ENCODE measurements at regions not wholly inside any gene's neighbourhood (a gene's known extent, or its start where the extent isn't known, plus 50 kb on each side); places are given as distances from the start of the nearest gene placed in this dataset.

DNA sequence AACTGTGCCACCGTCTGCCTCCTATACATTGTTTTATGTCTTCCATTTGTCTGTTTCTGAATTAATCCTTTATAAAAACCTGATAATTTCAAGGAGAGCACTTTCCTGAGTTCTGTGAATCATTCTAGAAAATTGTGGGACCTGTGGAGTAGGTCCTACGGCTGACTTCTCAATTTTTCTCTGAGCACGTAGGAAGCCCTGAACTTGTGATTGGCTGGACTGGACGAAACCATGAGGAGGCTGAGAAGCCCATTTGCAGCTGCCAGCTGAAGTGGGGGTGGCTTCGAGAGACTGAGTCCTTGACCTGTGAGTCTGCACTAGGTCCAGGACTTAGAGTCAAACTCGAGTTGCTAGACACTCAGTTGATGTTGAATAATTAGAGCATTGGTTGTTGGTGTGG lies 277.1 kb upstream of the NCAM2 start:
- no peak for DNase-seq

DNA sequence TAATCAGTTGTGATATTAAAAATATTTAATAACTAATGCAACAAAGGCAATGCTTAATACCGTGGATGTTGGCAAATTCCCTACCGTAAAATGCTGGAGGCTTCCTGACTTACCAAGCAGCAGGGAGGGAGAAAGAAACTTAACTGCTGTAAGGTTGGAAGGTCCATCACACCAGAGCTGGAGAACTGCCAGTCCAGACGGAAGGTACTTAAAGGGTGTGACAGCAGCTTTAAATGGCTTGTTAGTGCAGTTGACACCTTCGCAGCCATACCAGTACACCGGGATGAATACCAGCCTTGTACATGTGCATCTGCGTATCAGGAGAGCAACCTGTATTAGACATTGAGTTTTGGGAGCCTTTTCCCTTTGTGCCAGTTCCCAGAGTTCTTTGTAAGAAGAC lies 269.5 kb upstream of the NCAM2 start:
- DNase-seq: no peak

DNA sequence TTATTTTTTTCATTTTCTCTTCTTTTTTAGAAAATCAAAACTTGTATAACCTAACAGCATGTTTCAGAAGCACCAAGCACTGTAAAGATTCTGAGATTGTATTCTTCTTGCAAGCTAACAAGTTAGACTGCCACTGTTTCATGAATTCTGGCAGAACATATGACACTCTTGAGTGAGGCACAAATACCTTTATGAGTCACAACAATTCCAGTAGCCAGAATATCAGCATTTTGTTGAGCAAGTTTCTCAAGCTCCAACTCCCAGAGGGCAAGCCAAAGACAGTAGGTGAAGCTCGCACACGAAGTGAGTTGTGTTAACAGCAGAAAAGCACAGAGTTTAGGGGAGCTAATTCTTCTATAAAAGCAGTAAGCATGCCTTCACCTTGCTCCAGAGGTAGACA lies 268.8 kb upstream of the NCAM2 start:
- DNase-seq: no peak

DNA sequence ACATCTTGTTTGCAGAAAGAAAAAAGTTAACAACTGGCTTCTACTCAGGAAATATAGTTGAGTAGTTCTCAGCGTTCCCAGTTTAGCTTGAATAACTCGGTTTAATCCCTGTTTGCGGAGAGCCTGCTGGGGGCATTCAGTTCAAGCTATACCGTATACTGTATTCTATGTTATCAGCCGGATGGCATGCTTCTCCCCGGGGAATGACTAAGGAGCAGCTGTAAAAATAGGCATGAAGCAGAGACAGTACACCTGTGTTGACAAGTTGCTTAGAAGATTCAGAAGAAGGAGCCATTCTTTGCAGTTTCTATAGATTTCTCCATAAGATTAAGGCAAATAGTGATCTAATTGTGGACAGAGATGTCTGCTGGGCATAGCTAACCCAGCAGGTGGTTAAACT lies 267.8 kb upstream of the NCAM2 start:
- no peak for DNase-seq

DNA sequence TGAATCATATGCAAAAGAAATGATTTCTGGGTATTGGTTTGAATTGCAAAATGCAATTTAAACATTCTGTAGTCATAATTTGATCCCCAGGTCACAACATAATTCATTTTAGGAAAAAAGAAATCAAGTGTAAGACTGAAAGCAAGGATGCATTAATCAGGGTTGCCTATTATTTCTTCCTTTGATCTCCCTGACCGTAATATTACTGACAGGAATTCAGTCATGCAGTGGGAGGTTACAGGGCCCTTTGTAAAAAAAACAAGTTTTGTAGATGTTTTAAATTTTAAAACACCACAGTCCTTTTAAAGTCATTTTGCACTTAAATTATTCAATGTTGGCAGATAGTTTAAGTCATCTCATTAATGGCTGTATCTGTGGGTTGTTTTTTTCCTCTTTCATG lies 263.0 kb upstream of the NCAM2 start:
- DNase-seq: no peak

DNA sequence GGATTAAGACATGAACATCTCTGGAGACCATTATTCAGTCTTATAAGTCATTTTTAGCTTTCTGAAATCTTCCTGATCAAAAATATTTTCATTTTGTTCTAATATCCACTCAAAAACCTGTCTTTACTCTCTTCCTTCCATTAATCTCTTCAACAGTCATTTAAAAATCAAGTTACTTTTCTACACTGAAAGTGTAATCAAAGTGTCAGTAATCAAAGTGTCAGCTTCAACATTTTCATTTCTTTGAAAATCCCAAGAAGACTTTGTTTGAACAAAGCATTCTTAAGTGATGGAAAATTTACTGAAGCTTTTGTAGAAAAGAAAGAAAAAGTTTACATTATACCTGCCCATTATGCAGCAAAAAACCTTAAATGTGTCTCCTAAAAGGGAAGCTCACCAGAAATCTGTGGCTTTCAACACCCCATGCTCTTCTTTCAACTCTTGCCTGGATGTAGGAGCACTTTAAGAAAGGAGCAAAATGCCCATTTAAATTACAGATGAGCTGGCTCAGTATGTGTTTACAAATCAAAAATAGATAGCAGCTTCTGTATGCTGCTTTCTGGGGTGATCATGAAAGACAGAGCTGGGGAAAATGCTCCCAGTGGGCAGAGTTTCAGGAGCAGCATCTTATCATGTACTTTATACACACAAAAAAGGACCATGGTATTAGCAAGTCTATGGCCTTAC lies 260.8 kb upstream of the NCAM2 start:
- DNase-seq: no peak

DNA sequence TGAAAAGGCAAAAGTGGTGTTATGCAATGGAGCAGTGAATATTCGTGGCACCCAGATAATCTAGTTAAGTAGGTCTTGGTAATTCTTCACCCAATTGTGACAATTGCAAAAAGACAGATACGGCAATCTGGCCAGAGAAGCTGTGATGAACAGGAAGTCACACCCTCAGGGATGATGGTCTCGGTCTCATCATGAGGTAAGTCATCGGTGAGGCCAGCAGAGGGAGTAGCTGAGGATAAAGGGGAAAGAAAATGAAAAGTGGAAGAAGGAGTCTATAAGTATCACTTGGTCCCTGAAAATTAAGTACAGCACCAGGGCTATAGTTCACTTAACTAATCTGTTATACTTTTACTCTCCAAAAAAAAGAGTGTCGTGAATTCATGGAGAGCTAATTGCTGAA lies 258.8 kb upstream of the NCAM2 start:
- DNase-seq: no peak

DNA sequence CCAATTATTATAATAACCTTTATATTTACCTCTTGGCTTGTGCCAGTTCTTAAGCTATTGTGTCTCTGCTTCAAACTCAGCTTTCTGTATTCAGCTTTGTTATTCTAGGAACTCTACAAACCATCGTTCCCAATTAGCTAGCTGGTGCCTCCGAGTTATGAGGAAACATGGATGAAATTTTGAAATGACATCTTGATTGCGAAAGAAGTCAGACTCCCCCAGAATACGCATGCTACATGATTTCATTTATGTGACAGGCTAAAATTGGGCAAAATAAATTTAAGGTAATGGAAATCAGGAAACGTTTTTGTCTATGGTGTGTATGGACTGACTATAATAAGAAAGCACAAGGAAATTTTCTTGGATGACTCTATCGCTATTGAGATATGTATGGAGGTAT lies 256.8 kb upstream of the NCAM2 start:
- DNase-seq: no peak

DNA sequence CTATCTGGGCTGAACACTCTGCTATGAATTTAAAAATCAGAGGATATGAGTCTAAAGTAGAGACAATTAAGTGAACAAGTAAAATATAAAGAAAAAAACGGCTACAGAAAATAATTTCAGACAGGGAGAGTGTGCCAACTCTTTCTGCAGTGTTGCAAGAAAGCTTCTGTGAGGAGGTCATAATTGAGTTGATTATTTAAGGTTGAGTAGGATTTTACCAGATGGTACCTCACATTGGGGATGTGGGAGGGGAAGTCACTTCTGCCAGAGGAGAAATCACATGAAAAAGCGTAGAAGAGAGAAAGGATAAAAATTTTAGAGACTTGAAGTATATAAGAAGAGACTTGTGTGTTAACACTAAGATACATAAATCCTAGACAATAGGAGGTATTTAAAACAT lies 238.0 kb upstream of the NCAM2 start:
- DNase-seq: no peak

DNA sequence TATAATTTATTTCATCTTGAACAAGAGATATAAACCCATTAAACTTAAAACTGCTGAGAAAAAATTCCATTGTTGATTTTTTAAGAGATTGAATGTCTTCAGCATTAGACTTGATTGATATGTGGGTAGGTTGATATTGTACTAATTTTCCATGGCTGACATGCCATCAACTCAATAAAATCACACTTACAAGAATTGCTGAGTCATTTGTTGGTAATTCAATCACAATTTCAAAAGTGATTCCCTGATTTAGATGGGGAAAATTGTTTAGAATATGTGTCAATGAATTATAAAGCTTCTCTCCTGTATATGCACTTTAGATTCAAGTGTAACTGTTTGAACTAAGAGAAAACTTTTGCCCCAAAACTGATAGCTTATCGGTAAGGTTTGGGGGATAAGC lies 223.5 kb upstream of the NCAM2 start:
- no peak for DNase-seq

DNA sequence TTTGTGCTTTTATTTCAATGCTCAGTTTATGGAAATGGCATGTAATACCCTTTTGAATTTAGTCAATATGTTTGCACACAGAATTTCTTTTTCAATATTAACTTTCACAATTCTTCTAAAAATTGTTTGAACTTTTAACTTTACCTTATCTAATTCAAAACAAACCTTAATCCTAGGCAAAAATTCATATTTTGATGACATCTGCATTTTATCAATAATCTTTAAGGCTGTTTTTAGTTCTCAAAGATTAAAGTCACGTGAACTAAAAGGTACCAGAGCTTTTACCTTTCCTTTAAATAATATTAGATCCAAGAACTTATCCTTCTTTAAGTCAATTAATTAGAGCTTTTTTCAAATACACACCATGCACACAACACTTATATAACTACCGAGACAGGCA lies 218.9 kb upstream of the NCAM2 start:
- no peak for DNase-seq

DNA sequence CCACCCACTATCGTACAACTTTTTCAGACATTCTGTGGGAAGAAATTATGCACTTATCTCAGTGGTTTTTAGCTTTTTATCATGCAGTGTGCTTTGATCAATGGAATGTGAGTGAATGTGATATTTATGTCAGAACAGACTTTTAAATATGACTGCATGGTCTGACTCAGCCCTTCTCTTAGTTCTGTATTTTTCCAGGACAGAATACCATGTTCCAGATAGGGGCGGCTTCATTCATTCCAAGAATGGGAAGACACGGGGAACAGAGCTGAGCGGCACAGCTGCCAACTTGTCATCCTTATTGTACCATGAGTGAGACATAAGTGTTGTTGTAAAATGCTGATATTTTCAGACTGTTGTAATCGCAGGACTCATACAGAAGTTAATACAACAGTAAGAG lies 214.6 kb upstream of the NCAM2 start:
- DNase-seq: no peak

DNA sequence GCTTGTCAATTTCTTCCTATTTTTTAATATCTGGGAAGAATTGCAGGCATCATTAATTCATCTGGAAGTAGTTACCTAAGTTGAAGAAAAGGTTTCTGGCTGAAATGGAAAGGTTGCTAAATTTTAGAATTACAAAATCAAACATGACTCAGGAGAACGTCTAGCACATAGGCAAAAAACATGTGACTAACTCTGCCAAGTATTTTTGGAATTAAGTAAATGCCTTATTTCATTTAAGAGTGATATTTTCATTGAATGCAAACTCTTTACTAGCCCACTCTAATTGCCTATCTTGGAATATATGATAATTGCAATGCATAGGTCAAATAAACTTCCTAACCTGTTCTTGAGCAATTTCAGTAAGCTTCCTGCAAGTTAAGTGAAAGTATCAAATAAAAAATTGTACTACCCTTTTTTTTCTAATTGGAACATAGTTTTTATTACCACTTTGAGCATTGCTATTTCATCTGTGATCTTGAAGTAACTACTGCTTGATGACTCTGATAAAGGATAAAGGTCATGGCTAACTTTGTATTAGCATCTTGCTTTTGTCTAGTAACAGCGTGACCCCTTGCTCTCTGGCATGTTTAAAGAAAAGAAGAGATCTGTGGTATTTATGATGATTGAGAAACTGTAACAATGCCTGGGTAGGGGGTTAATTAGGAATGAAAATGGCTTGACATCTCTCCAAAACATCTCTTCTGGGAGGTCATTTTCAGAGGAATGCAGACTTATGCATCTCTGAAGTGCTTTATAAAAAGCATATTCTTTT lies 208.3 kb upstream of the NCAM2 start:
- DNase-seq: no peak

DNA sequence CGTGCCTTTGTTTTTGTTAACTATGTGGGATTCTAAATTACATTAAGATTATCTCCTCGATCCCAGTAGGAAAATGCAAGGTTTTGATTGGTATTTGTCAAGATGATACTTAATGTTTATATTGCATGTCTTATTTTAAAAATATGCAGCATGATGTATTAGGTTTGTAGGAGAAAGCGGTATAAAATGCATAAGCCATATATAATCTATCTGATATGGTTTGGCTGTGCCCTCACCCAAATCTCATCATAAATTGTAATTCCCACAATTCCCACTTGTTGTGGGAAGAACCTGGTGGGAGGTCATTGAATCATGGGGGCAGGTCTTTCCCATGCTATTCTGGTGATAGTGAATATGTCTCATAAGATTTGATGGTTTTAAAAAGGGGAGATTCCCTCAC lies 198.1 kb upstream of the NCAM2 start:
- DNase-seq: no peak

DNA sequence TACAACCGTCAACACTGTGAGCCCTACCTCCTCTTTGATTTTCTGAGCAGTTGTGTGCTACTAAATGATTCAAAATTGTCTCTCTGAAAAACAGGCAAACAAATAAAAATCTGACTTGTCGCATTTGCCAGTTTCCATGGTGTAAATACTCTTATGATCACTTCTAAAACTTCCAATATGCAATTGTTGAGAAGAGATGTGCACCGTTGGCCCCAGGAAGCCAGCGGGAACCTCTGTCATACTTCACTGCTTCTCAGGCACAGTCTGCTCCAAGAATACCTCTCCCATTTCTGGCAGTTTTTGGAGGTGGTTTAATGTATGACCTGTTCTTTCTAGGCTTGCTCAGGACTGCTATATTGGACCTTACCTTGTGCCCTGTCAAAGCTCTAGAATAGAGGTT lies 196.0 kb upstream of the NCAM2 start:
- no peak for DNase-seq

DNA sequence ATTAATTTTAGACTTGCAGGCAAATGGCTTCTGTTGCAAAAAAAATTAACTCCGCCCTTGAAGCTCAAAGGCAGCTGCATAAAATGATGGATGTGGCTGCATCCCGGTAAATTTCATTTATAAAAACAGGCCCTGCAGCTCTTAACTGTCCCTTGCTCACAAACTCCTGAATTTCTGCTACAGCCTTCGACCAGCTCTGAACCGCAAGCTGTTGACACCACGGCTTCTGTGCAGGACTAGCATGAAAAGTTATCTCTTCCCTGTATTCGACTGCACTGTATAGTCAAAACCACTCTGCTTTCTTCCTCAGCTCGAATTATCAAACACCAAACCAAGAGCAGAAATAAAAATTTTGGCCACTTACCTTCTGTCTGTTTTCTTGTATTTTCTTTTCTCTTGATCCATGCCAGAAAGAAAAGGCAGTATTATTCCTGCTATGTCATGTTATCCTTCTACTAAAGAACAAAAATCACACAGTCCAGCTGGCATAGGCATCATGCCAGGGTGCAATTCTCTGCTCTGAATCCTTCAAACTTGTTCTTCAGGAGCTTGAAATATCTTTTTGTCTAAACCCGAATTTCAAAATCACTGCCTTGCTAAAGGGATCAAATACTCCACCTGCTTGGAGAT lies 195.5 kb upstream of the NCAM2 start:
- no peak for DNase-seq

DNA sequence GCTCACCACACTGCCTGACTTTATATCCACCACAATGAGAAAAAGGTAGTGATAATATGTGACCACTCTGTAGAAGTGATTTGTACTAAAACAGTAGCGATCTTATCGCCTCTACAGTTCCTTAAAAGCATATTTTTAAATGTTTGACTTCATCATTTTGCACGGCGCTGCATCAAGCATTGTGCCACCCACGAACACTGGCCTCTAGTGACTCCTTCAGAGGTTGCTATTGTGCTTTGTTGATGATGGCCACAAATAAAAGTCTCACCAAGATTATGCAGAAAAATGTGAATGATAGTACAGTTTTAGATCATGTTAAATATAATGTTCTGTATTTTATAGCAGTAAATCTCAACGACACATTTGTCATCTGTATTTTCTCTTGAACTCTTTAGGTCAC lies 186.5 kb upstream of the NCAM2 start:
- no peak for DNase-seq

DNA sequence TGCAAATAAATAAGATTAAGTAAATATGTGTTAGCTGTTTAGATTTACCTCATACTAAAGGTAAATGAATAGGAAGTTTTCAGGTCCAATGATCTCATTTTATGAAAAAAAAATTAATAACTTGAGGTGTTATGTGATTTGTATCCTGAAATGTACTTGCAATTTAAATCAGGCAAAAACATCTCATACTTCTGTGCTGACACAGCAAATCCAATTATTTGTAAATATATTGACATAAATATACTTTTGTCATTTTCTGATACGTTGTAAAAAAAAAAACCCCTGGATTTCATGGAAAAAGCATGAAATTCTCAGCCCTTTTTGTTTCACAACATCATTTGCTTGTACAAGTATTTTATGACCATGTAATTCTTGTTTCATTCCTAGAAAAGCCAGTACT lies 184.1 kb upstream of the NCAM2 start:
- DNase-seq: no peak

DNA sequence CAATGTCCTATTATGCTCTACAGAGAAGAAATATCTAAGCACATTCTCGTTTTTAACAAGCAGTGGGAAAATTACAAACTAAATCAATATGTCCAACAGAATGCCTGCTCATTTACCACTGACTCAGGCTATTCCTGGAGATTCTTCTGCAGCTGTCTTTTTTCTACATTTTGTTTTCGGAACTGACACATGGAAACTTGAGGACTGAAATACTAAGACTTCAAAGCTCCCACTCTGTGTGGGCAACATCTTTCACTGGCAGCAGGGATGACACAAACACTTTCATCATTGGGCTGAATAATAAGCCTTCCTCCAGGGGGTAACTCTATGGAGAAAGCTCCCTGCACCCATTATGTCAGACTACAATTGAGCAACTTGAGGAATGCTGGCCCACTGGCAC lies 175.5 kb upstream of the NCAM2 start:
- no peak for DNase-seq

DNA sequence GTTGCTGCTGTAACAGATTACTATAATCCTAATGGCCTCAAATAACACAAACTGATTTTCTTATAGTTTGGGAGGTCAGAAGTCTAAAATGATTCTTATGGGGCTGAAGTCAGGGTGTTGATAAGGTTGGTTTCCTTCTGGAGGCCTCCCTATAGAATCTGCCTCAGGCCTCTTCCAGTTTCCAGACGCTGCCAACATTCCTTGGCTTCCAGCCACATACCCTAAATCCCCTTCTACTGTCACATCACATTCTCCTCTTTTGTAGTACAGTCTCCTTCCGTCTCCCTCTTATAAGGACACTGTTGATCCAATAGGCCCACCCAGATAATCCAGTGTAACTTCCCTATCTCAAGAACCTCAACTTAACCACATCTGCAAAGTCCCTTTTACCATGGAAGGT lies 145.3 kb upstream of the NCAM2 start:
- no peak for DNase-seq

DNA sequence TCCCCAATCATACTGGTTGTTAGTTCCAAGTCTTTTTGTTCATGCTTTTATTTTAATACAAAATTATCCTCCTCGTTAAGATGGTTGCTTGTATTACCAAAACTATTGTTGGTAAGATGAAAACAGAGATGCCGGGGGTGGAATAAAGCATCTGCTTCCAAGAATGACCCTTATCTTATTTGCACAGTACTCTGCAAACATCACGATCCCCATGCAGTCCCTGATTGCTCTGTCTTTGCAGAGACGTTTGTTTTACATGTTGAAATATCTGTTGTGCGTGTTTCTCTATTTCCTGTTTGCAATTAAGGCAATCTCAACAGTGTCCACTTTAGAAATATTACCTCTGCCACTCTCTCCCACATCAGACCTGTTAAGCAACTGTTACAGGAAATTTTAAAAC lies 141.3 kb upstream of the NCAM2 start:
- no peak for DNase-seq

DNA sequence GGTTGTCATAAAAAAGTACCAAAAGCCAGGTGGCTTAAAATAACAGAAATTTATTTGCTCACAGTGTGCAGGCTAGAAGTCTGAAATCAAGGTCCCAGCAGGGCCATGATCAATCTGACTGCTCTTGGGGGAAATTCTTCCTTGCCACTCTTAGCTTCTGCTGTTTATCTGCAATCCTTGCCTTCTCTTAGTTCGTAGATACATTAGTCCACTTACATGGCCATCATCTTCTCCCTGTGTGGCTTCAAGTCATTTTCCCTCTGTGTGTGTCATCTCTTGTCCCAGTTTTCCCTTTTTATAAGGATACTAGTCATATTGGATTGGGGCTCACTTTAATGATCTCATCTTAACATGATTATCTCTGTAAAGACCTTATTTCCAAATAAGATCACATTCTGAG lies 124.0 kb upstream of the NCAM2 start:
- DNase-seq: no peak

DNA sequence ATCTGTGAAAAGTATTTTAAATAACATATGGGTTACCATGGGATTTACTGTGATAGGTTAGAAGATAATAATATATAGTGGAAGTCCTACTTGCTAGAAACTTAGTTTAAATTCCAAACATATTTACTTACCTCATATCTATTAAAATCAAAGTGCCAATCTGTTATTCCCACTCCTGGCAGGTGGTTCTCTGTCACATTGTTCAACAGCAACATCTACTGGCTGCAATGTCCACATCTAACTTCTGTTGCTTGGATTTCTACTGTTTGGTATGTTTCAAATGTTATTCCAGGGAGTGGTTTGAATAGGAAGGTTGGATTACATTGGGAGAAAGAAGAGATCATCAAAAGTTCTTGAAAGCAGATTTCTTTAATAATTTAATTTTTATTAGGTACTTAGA lies 122.5 kb upstream of the NCAM2 start:
- DNase-seq: no peak

DNA sequence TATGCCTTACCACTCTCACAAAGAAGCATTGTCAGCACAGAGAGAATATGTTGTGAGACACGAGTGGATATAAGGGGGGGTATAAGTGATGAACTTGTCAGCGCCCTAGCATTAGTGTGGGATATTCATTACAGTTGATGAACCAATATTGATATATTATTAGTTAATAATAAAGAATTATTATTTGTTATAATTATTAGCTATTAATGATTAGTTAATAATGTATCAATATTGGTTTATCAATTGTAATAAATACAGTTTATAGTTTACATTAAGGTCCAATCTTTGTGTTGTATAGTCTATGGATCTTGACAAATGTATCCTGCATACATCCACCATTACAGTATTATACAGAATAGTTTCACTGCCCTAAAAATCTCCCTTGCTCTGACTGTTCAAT lies 120.2 kb upstream of the NCAM2 start:
- no peak for DNase-seq
